GM10248 (cell line): ENCODE measurements at regions not wholly inside any gene's neighbourhood (a gene's known extent, or its start where the extent isn't known, plus 50 kb on each side); places are given as distances from the start of the nearest gene placed in this dataset.

Source experiments
- CTCF ChIA-PET: fragments of 300-600 bp; sonication (Branson Sonifier 250); formaldehyde crosslinking; extraction: SDS; loops from one replicate; lab custom pipeline; 2021; ENCODE audit warnings: antibody characterized with exemption; lab: Yijun Ruan, JAX
- POLR2A ChIA-PET: fragments of 350-650 bp; sonication (Branson Sonifier 250); formaldehyde crosslinking; extraction: SDS; loops from one replicate; lab custom pipeline; 2020; ENCODE audit warnings: antibody characterized with exemption; lab: Yijun Ruan, JAX
- DNase-seq: peaks from one replicate; pipeline ENCODE4 v3.0.0; 2012; ENCODE audit errors: extremely low spot score
- CTCF ChIP-seq: IDR thresholded peaks from 2 replicates; pipeline ENCODE4 v1.5.1; 2012; ENCODE audit warnings: mild to moderate bottlenecking, low read depth; ENCODE audit errors: extremely low read depth, missing control alignments, control extremely low read depth

DNA sequence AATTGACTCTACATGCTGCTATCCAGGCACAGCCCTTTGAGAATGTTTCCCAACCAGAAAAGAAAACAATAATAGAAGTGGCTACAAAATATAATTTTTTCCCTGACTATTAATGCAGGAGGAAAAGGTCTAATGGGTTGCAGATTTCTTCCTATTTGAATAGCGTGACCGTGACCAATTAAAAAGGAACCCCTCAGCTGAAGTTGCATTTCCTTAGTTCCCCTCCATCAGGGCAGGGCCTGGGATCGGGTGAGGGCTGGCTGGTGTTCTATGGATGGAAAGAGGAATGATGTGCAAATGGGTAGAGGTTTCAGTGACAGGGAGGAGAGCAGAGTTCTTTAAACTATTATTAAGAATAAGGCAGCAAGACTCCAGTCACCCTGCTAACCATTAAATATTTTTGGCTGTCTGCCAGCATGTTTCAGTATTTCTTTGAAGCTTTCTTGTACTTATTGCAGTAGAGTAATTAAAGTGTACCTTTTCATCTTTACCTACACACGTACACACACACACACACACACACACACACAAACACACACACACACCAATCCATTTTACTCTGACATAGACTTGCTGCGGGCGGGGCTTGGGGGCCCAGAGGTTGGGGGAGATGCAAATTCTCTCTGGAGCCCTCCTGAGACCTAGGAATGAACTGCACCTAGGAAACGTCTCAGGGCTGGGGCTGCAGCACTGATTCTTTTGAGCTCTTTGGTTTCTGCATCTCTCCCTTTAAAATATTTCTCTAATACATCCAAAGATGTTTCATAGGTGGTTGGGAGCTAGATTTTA, 154.8 kb upstream of the SLC35B3 start:
- no peak for DNase-seq
- CTCF ChIA-PET: no interaction called here
- POLR2A ChIA-PET: no interaction called here
- TF ChIP-seq CTCF: no peak

DNA sequence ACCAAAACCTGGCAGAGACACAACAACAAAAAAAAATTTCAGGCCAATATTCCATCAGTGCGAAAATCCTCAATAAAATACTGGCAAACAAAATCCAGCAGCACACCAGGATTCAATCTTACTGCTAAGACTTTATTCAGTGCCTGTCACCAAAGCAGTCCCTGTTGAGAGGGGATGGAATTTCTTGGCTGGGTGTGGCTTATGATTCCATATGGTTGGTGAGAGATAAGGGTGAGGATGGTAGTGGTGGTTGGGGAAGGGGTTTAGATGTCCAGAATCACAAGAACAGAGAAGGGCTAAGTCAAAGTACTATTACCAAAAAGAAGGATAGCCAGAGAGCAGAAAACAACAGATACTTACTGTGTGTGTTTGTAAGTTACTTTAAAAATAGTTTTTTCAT, 152.8 kb upstream of the SLC35B3 start:
- ChIA-PET CTCF (no interaction called here), POLR2A (no interaction called here)
- DNase-seq: no peak
- no peak for TF ChIP-seq CTCF

GRCh38 chr6:8583291-8583690, 147.9 kb upstream of the SLC35B3 start:
- POLR2A ChIA-PET: no interaction called here
- no peak for DNase-seq
- CTCF ChIA-PET: interaction anchor here (1.0 to 1.9 kb wide), 3 partner anchors 9 to 50 kb away, joined by 4 to 5 read pairs (median 4); no protein-coding TSS in a partner anchor
- no peak for TF ChIP-seq CTCF

GRCh38 chr6:8579372-8579771, 144.0 kb upstream of the SLC35B3 start:
- no peak for TF ChIP-seq CTCF
- CTCF ChIA-PET: no interaction called here
- POLR2A ChIA-PET: no interaction called here
- no peak for DNase-seq

GRCh38 chr6:8578006-8578405, 142.7 kb upstream of the SLC35B3 start:
- ChIA-PET POLR2A (no interaction called here), CTCF (no interaction called here)
- TF ChIP-seq CTCF: no peak
- DNase-seq: no peak

- POLR2A ChIA-PET: no interaction called here
- CTCF ChIA-PET: interaction anchor here (1.0 to 1.6 kb wide), 2 partner anchors 9 to 13 kb away, joined by 3 to 4 read pairs; no protein-coding TSS in a partner anchor
- TF ChIP-seq CTCF: no peak
- DNase-seq: no peak
These were observed 139.6 kb upstream of the SLC35B3 start for GRCh38 chr6:8574749-8575468.
